GM18873 (cell line): ENCODE measurements at regions not wholly inside any gene's neighbourhood (a gene's known extent, or its start where the extent isn't known, plus 50 kb on each side); places are given as distances from the start of the nearest gene placed in this dataset.

ENCODE experiments used
- ATAC-seq: cut with Tn5 transposase; IDR thresholded peaks from one replicate; pipeline ENCODE4 v1.9.1; 2021; ENCODE audit warnings: mild to moderate bottlenecking, moderate library complexity, moderate number of reproducible peaks; ENCODE audit not compliant: unreplicated experiment, low FRiP score

DNA sequence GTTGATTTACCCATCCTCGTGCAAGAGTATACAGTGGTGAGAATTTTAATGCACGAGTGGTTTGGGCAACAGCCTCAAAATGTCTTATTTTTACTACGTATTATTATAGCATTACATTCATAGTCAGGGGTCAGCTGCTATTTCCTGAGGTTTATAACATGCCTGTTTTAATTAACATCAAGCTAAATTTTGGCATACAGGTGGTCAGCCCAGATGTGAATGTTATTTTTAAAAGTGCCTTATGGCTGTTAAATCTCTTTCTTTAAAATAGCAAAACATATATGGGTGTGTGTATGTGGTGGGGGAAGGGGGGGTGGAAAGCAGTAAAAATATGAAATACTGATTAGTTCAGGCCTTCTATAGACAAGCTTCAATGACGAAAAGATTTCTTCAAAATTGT is 424.5 kb upstream of the CLINT1 start:
- ATAC-seq = no peak

DNA sequence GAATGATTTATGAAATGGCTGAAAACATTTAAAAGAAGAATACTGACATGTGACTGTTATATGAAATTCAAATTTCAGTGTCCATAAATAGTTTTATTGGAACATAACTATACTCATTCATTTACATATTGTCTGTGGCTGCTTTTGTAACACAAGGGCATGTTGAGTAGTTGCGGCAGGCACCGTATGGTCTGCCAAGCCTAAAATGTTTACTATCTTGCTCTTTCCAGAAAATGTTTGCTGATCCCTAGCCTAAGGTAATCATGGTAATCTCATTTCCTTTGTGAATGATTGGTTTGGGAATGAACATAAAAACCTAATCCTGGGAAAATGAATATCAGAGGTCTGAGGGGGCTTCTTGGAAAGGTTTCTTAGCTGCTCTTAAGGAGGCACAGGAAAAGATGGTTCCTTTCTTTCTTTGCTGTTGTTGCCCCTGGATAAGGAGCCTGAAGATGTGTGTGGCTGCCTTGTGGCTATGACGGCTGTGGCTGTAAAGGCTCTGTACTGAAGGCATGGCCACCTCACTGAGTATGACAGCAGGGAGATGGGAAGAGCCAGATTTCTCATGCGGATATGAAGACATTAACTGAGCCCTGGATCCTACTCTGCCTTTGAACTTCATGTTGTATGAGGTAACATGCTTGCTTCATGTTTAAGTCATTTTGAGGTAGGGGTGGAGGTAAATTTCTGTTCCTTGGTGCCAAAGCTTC is 419.4 kb upstream of the CLINT1 start:
- ATAC-seq = no peak

DNA sequence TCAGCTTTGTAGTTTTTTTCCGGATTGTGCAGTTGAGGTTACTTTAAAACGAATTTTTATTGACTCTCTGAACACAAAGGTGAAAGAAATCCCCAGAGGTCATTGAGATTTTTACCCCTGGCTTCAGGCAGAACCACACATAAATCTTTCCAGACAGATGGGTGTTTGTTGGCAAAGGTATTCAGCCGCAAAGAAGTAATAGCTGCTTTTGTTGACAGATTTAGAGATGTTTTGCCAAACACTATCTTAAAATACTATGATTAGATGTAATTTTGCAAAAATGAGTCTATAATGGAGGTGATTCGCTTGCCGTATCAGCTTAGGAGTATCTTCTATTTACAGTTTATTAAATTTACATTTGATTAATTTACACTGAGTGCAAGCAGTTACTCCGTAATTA is 418.3 kb upstream of the CLINT1 start:
- no peak for ATAC-seq

DNA sequence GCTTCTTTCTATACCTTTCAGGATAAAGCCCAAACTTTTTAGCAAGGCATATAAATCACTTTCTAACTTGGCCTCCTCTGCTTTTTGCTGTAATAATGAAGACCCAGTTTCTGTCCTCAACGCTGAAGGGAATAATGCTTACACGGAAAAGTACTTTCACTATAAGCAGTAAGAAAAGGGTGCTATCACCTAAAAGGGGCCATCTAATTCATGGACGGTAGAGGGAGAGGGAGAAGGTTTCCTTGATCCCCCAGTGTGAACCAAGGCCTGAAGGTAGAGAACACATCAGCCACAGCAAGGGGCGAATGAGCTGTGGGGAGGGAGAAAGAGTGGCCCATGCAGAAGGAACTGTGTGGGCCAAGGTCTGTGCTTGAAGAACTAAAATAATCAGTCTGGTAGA is 417.7 kb upstream of the CLINT1 start:
- no peak for ATAC-seq

DNA sequence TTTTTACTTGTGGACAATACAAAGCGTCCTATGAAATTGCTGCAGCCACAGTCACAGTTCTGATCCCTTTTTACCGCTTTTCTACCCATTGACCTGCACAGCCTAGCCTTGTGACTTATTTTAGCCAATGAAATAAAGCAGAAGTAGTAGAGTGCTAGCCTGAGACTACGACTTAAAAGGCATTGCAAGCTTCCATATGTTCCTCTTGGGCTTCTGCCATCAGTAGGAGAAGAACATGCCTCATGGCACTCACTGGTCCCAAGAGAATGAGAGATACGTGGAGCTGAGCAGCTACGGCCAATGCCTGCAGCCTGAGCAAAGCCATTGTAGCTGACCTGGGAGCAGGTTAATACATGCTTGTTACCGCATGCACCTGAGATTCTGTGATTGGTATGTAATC is 416.6 kb upstream of the CLINT1 start:
- ATAC-seq = no peak

DNA sequence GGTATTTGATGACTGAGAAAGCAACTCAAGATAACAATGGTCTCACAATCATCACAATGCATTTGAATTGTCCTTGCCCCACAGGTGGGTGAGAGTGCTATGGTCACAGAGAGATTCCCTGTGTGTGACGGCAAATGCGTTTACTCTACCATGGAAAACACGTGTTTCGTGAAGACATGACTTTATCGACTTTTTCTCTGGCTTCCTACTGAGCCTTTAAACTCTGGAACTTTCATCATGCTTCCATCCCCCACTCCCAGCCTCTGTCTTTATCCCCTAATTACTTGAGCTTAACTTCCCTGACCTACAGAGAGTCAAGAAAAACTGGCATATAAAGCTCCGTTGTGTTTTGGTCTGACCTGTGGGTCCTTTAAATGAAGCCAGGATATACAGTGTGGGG is 414.1 kb upstream of the CLINT1 start:
- ATAC-seq = no peak

DNA sequence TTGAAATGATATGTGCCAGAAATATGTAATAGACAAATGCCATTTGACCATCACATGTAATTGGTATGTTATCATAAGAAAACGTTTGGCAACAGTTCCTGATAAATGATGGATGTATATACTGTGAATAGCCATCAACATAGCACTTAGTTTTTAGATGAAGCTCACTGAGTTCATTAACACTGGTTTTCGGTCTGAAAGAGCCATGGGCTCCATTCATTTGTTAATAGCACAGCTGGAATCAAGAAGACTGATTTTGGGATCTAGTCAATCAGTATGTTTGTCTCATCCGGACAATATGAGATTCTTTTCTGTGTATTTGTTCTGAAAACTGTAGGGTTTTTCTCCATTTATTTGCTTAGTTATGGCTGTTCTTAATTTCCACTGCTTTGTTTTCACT is 413.5 kb upstream of the CLINT1 start:
- no peak for ATAC-seq

DNA sequence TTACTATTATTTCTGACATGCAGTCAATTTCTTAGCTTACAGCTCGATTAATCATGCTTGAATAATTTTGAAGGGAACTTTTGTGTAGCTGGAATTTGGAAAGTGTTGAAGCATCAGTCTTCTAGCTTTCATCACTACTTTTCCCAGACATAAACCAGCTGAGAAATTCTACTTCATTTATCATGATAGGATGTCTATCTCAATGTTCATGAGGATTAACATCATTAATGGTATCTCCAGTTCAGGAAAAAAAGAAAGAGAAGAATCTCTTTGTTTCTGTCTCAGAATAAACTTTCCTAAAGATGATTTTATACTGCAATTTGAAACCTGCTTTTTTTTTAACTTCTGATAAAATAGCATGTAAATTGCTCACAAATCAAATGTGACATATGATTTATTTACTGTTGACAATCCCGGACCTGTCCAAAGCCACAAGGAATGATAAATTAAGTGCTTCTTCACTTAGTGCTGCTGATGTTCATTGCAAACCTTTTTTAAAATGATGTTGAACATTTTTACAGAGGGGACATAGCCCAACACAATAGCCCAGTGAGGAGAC is 412.1 kb upstream of the CLINT1 start:
- ATAC-seq = no peak

DNA sequence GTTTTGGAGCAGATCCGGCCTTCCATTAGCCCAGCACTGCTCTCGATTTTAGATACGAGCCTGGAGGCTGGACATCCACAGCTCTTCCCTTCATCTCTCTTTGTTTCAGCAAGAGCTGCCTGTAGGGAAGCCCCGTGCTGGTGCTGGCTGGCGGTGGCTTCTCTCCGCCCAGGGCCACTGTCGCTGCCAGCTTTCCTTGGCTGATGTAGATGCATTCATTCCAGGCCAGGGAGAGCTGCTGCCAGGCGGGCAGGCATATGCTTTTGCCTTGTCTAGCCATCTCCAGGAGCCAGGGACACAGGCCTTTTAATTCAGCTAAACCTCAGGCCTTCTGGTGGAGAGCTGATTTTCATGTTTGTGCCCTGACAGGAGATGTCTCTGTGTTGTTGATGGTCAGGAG is 409.3 kb upstream of the CLINT1 start:
- no peak for ATAC-seq

DNA sequence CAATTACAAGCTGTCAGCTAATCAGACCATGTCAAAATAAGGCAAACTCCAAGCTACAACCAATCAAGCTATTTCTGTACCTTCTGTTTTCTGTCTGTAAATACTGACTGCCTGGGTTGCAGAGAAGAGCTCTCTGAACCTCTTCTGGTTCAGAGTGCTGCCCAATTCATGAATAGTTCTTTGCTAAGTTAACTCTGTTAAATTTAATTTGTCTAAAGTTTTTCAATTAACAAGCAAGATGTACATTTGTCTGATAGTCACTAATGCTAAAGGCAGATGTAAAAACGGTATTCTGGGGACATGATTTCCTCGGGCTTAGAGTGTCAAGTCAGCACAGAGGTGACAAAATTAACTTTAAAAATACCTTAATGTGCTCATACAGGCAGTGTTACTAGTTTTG is 408.3 kb upstream of the CLINT1 start:
- no peak for ATAC-seq

DNA sequence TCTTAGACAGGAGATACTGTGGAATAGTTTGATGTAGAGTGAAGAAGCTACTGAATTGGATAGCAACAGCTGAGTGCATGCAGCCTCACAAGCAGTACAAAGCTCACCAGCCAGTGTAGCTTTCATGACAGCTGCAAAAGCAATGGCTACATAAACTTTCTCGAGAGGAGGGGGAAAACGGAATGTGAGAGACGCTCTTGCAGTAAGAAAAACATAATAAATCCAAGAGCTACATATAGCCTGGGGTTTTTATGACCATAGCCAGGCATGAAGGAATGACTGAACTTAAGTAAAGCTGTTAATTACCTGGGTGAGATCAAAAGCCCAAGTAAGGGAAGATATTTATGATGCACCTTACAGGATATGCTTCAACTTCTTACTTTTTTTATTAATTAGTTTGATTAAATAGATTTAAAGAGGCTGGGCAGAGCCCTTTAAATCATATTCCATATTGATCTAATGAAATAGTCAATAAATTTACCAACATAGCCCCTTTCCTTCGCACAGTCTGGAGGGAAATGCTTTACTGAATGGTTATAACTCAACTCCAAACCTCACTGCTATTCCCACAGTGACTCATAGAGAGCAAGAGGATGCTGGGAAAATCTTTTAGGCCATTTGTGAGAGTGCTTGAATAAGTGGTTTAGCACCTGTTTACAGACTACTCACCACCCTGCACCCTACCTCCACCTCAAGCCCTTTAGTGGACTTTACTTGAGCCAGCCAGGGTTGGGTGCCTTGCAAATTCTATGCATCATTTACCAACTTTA is 407.2 kb upstream of the CLINT1 start:
- ATAC-seq = no peak

DNA sequence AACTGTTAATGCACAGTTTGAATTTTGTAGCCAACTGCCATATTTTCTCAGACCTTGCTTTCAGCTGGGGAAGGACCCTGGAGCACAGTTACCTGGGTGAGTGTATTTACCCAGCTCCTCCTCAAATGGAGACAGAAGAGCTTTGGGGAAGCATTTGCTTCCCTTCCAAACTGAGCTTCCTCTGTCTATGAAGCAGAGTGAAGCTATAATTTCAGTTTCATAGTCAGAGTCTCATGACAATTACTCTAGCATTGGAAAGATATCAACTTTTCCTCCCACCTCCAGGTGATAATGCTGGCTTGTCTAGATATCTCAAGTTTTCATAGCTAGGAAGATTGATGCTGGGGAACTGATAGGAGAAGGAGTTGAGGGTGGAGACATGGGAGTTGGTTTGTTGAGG is 406.4 kb upstream of the CLINT1 start:
- no peak for ATAC-seq

DNA sequence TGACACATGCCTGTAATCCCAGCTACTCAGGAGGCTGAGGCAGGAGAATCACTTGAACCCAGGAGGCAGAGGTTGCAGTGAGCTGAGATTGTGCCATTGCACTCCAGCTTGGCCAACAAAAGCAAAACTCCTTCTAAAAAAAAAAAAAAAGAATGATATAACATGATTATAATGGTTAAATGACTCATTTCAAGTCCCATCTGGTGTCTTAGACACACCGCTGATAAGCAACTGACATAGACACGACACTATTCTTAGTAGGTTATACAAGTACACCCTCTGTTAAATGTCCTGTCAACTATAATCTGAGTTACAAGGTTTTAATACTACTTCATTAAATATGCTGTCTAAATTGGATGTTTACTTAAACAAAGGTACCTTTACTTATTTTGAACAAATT is 405.3 kb upstream of the CLINT1 start:
- ATAC-seq = no peak

DNA sequence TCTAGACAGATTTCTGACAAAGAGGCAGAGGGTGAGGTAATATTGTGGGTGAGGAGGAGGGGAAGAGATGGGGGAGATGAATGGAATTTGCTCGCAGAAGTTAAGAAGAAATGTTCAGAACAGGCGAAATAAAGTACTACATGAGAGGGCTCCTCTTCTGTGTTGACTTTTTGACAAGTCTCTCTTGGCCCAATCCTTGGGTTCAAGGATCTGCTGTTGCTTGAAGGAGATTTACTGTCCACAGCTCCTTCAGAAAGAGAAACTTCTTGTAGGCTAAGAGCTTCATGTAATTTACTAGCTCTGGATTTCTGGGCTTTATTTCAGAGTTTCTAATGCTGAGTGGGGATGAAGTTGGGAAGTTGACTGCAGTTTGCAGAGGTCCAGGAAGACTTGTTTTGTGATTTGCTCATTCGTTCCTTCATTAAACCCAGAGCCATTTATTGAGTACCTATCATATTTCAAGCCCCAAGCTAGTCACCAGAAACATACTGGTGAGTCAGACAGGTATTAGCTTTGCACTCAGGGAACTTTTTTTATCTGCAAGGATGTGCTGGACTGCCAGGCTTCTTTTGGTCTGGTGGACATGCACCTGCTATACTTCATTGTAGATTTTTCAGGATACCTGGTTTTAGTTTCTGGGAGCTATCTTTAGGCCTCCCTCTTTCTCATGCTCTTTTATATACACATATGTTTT is 402.9 kb upstream of the CLINT1 start:
- no peak for ATAC-seq

DNA sequence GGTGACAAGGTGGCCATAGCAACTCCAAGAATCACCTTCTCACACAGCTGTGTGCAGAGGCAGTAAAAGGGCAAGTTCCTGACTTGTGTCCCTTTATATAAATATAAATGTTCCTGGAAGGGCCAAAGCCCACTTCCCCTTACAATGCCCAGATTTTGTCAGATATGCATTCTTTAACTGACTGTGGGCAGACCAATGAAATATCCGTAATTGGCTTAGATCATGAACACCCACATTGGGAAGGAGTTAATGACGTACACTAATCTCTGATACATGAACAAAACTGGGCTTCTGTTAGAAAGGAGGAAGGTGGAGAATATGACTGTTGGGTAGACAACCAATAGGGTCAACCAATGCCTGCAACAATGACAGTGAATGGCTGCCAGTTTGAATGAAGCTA is 397.2 kb upstream of the CLINT1 start:
- no peak for ATAC-seq

DNA sequence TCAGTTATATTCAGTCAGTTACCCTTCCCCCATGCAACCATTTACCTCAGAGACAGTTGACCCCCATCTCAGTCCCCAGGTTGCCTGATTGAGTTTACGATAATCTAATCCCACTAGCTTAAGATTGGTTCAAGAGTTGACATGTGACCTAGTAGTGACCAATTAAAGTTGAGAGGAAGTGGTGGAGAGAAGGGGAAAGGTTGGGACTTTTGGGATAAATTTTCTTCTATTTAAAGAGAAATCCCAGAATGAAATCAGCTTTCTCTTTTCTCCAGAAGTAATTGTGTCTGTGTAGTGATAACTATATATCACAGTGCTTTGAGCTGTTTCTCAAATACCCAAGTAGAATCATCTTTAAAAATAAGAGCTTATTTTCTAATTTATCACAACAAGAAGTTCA is 396.7 kb upstream of the CLINT1 start:
- no peak for ATAC-seq

DNA sequence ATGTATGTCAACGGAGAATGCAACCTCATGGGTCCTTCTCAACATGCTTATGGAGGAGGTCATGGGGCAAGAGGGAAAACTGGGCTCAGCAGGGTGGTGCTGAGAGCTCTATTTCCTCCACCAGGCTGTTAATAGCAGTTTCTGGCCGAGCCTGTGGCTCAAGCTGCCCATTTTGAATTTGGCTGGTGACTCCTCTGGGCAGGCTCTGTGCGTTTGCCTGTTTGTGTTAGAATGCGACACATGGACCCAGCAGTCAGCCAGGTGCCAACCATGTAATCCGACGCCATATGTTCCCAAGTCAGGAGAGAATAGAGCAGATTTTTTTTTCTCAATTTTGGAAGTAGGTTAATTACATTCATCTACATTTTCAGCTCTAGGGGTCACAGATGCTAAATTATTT is 387.7 kb upstream of the CLINT1 start:
- ATAC-seq = no peak

DNA sequence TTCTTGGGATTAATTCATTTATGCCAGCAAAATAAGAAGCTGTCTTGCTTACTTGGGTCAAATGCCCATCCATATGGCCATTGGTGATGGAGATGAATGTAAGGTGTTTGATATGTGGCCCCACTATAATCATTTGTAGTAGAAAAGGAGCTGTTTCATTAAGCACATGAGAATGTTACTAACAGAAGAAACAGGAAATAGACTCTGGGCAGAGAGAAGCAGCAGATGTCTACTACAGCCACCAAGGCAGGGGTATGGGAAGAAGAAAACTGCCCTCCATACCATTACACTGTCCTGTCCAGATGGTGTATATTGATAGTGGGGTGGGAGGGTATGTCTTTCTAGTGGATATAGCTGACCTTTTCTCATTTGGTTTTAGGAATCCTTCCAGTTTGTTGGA is 386.6 kb upstream of the CLINT1 start:
- ATAC-seq = no peak

DNA sequence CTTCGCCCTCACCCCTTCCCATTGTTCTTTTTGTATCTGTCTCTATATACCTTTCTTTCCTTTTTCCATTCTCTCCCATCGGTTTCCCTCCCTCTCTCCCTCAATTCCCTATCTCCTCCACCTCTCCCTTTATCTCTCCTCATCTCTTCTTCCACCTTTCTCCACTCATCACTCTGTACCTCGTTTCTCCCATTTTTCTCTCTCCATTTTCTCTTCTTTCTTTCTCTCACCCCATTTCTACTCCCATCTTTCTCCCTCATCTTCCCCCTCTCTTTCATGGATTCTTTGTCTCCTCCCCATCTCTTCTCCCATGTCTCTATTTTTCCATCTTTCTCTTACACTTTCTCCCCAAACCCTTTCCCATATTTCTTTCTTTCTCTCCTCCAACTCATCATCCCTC is 385.9 kb upstream of the CLINT1 start:
- ATAC-seq = no peak

DNA sequence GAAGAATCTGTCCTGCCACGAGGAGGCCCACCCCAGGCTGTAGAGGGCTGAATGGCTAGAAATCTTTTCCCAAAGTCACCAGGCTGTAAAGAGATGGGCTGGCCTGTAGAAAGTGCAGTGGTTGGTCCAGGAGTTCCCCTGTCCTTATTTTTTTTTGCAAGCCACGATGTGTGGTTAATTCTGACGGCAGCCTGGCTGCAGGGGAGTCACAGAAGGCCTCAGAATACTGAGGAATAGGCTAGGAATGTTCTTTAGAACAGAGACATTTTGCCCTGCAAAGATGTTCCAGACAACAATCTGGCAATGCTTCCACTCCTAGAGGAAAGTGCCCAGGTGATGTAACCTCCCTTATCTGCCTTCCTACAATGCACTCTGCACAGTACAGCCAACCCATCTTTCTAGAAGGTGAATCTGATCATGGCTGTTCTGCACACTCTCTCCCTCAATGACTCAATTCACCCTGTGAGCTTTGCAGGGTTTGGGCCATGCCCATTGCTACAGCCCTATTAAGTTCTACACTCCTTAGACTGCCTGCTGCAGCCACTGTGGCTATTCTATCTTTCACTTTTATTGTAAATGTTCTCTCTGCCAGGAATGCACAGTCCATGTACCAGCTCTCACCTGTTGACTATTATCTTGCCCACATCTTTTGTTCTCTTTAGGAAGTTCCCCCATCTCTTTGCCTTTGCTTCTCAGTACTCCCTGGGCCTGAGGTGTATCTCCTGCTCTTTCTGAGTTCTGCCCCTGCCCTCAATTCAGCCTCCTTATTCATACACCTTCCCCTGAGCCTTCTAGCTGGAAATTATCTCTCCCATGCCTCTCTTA is 377.8 kb upstream of the CLINT1 start:
- ATAC-seq = no peak

DNA sequence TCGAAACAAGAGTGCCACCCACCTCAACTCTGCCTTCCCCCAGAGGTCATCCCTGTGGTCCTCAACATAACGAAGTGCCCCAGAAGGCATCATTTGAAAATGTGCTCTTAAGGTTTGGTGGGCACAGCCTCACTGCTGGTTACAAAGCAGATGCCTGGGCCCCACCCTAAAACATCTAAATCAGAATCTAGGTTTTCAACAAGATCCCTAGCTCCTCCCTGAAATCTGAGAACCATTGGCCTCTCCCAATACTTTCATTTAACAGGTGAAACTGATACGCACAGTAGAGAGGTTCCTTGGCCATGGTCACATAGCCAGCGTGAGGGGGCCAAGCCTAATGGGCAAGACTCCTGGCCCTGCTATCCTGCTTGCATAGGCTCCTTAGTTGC is 376.2 kb upstream of the CLINT1 start:
- ATAC-seq = no peak
